ENCODE measurements at regions not wholly inside any gene's neighbourhood (a gene's known extent, or its start where the extent isn't known, plus 50 kb on each side); places are given as distances from the start of the nearest gene placed in this dataset.

DNA sequence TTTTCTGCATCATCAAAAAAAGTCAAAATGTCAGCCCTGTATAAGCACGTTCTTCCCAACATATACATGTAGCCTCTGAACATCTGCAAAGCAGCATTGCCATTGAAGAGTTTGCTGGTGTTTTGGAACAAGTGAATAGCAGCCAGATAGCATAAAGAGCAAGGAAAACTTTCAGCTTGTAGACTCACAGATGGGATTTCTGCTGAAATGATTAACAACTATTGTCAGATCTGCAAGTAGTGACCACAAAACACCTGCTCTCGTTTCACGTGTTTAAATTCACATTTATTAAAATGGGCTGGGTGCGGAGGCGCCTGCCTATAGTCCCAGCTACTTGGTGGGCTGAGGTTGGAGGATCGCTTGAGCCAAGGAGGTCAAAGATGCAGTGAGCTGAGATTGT is 123.7 kb downstream of the SPRY1 start:
- TF ChIP-seq, protein P1, sequence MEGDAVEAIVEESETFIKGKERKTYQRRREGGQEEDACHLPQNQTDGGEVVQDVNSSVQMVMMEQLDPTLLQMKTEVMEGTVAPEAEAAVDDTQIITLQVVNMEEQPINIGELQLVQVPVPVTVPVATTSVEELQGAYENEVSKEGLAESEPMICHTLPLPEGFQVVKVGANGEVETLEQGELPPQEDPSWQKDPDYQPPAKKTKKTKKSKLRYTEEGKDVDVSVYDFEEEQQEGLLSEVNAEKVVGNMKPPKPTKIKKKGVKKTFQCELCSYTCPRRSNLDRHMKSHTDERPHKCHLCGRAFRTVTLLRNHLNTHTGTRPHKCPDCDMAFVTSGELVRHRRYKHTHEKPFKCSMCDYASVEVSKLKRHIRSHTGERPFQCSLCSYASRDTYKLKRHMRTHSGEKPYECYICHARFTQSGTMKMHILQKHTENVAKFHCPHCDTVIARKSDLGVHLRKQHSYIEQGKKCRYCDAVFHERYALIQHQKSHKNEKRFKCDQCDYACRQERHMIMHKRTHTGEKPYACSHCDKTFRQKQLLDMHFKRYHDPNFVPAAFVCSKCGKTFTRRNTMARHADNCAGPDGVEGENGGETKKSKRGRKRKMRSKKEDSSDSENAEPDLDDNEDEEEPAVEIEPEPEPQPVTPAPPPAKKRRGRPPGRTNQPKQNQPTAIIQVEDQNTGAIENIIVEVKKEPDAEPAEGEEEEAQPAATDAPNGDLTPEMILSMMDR (IDR thresholded peaks at IDR 0.05): no peak
- no peak for TF ChIP-seq POLR2A (IDR thresholded peaks at IDR 0.05)
